Kidney capillary endothelial cell (primary cell): ENCODE measurements at regions not wholly inside any gene's neighbourhood (a gene's known extent, or its start where the extent isn't known, plus 50 kb on each side); places are given as distances from the start of the nearest gene placed in this dataset.

Experiments
- DNase-seq: peaks from one replicate; pipeline ENCODE4 v3.0.0-alpha.2; 2018; ENCODE audit warnings: low spot score

DNA sequence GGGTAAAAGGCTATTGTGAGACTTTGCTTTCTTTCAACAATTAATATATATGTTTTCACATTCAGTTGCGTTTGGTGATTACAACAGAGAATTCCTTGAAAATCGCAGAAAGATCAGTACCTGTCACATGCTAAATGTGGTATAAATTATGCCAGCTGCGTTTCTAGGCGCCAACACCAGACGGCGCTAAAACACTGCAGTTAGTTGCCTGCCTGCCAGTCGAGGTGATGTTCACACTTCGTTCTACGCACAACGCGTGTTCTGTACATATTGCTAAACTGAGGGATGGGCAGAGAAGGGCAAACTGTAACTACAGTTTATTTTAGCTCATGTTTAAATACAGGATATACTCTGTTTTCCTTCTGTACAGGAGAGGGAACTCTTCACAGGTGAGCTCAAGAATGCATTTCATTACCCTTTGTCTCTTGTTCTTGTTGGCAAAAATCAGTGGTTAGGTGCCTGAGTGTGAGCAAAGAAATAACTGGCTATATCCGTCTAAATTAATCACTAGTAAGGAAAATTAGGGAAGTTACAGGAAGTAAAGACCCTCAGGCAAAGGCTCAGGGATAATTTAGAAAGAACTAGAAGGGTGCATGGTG, 100.1 kb upstream of the RGS17 start:
- DNase-seq, result peak; percentile 33

DNA sequence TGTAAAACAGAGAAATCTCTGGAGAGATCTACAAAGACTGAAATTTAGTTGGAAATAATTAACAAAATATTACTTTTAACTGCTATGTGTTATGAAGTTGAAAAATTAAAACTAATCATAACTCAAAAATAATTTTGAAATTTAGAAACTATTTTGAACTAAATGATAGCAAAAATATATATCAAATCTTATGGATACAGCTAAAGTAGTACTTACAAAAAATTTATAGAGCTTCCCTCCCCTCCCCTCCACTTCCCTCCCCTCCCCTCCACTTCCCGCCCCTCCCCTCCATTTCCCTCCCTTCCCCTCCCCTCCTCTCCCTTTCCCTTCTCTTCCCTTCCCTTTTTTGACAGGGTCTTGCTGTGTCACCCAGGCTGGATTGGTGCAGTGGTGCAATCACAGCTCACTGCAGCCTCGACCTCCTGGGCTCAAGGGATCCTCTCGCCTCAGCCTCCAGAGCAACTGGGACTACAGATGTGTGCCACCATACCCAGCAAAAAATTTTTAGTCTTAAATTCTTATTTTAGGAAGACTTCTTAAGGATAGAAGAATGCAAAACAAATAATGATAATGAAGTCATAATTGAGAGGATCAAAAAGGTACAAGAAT, 87.2 kb upstream of the RGS17 start:
- no peak for DNase-seq

DNA sequence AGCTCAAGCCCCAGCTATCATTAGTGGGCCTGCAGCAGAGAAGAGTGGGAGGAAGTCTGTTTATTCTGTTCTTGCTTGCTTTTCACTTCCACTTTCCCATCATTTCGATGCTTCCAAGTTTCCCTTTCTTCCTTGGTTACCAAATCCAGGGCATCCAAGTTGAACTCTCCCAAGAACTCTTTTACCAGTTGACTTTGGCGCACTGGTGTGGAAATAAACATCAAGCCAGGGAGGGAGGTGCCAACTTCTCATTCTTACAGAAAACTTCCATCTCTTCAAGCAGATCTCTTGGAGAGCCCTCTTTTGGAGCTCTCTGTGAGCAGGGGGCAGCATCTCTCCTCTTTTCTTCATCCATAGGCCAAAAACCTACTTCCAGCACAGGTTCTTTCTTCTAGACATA, 85.7 kb upstream of the RGS17 start:
- no peak for DNase-seq

DNA sequence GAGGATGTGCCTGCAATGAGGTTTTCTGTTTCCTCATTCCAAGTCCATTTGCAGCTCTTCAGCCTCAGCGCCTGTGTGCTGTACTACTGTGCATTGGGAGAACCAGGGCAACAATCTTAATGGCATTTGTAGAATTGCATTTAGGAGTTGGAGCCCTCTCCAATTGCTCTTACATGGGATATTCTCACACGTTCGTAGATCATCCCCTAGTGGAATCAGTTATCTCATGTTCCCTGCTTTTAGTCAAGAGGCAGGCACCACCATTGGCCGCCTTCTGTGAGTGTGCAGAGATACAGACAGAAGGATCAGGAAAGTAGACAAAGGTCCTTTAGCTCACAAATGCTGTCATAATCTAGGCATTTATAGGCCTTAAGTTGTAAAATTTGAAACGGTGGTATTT, 84.2 kb upstream of the RGS17 start:
- DNase-seq, result no peak

DNA sequence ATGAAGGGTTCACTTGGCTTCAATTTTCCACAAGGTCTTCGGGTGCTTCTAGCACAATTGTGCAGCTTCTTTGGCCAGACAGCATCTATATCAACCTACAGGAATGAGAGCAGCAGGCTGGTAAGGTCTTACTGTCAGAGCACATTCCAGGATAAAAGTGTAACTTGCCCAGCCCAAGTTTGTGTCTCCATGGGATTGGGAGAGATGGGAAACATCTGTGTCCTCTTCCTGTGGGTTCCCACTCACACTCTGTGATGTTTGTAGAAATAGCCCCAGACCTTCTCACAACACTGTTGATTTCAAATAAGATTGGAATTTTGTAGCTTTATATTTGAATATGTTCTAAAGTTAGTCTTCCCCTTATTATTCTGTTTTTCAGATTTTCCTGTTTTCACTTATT, 83.4 kb upstream of the RGS17 start:
- peak; percentile 55 for DNase-seq

DNA sequence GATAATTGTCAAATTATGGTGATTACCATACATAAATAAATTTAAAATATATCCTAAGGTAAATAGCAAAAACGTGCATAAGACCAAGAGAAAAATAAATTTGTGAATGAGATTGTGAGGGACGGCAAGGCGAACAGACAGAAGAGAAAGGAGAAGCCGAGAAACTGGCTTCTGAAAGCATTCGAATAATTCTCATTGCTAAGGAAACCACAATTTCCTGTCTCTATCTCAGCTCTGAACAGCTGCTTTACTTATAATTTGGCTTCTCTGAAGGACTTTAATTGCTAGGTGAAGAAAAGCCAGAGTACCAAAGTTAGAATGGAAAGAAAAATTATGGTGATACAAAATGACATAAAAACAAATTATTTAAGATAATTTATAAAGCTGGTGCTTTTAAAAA, 79.0 kb upstream of the RGS17 start:
- no peak for DNase-seq

DNA sequence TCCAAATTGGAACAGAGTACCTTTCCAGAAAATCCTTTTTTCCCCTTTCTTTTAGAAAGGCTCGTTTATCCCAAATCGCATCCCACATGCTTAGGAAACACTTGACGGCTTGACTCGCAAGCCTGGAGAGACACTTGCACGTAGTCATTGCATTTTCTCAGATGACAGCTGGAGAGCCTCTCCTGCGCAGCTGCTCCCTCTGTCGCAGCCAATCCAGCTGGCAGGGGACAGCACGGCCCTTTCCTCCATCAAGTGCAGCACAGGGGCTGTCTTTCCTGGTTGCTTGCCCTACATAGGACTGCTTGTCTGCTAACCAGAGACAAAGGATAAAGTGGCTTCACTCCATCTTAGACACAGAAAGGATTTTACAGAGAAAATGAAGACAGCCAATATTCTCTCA, 77.6 kb upstream of the RGS17 start:
- DNase-seq, result no peak

DNA sequence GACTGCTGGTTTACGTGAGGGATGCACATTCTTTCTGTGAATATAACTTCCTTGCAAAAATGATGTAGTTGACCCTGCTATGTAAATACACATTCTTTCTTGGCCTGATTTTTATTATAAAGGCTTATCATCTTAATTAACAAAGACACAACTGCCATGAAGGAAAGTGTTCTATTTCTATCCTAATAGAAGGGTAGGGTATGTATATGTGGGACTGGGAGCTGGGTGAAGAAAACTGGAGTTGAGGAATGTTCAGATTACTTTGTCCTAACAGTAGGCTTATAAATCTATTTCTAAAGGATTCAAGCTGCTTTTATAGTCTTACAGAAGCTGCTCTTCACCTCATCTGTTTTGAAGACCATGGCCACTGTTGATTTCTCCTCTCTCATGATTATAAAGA, 76.5 kb upstream of the RGS17 start:
- DNase-seq, result no peak

DNA sequence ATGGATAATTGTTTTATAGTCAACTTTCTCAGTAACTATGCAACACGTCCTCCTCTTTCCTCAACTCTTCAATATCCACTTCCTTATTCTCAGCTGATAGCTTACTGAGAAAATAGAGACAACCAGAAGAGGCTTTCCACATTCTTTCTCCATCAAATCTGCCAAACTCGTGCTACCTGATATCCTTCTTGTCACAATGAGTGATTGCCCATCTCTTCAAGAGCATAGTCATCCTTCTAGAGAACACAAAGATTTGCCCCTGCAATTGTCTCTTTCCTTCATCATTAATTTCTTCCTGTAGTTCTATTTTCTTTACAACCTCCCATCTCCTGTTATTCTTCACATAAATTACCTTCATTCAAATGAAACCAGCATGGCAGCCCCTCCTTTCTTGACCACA, 75.9 kb upstream of the RGS17 start:
- DNase-seq, result no peak

DNA sequence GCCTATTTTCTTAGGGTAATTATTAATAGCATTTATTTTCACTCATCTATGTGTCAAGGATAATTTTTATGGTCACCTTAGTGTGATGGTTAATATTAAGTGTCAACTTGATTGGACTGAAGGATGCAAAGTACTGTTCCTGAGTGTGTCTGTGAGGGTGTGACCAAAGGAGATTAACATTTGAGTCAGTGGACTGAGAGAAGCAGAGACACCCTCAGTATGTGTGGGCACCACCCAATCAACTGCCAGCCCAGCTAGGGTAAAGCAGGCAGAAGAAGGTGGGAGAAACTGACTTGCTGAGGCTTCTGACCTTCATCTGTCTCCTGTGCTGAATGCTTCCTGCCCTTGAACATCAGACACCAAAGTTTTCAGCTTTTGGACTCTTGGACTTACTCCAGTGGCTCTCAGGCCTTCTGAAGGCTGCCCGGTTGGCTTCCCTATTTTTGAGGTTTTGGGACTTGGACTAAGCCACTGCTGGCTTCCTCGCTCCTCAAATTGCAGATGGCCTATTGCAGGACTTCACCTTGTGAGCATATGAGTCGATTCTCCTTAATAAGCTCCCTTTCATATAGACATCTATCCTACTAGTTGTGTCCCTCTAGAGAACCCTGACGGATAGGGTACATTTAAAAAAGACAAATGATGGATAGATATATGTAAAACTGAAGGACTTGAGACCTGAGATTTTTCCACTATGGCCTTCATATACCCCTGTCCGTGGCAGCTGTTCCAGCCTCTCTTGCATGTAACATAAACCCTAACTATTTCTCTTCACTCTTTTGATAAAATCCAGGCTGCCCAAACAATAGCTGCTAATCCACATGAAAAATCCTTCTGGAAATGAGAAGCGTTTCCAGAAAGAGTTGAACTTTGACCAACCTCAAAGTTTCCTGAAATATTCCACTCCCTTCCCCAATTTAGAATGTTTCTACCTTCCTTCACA, 62.1 kb upstream of the RGS17 start:
- DNase-seq, result no peak

DNA sequence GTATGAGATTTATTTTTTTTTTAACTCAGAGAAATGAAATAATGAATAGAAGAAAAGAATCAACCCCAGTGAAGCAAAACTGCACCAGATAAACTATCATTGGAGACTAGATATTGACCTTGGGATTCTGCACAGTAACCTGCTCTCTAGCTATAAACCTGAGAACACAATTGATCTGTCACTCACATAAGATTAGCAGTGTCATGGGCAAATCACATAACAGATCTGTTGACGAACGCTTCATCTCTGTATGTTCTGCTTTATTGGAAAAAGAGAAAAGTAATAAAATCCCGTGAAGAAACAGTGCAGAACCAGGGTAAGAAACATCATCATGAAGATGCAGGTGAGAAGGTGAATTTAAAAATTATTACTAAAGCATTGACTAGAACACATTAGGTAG, 52.8 kb upstream of the RGS17 start:
- DNase-seq, result no peak
